ENCODE measurements at regions not wholly inside any gene's neighbourhood (a gene's known extent, or its start where the extent isn't known, plus 50 kb on each side); places are given as distances from the start of the nearest gene placed in this dataset.

- H3K4me3 ChIP-seq (ENCODE audit: low read length in 2 of 2) = no peak overlapping the region
- H3K36me3 ChIP-seq (ENCODE audit: control insufficient read depth in 2 of 2, insufficient read depth in 2 of 2, low read length in 1 of 2) = no peaks in the 10 kb centered on the region
- WGBS = 94% methylated on average over 3 of the region's 3 CpGs
- no peak overlapping the region for H3K27ac ChIP-seq (ENCODE audit: low read depth in 1 of 2, low read length in 1 of 2)
- no peak for DNase-seq (ENCODE audit: low read depth in 6 of 9, low spot score in 9 of 9)
- H3K27me3 ChIP-seq (ENCODE audit: control insufficient read depth in 2 of 2, insufficient read depth in 1 of 2, low read length in 1 of 2) = no peaks in the 10 kb centered on the region
- no peaks in the 10 kb centered on the region for H3K9me3 ChIP-seq (ENCODE audit: control insufficient read depth in 2 of 2, insufficient read depth in 1 of 2, low read length in 1 of 2)
- no peaks in the 10 kb centered on the region for H3K4me1 ChIP-seq (ENCODE audit: control insufficient read depth in 2 of 2, insufficient read depth in 2 of 2, low read length in 2 of 2)
Observed at GRCh38 chr4:155081222-155081621, 127.2 kb upstream of the NPY2R start.

- H3K9me3 ChIP-seq (ENCODE audit: control insufficient read depth in 2 of 2, insufficient read depth in 1 of 2, low read length in 1 of 2) = no peaks in the 10 kb centered on the region
- no peaks in the 10 kb centered on the region for H3K36me3 ChIP-seq (ENCODE audit: control insufficient read depth in 2 of 2, insufficient read depth in 2 of 2, low read length in 1 of 2)
- no peak overlapping the region for H3K27ac ChIP-seq (ENCODE audit: low read depth in 1 of 2, low read length in 1 of 2)
- 70% methylated on average over 3 of the region's 3 CpGs for WGBS
- no peak overlapping the region for H3K4me3 ChIP-seq (ENCODE audit: low read length in 2 of 2)
- DNase-seq (ENCODE audit: low read depth in 6 of 9, low spot score in 9 of 9) = no peak
- no peaks in the 10 kb centered on the region for H3K27me3 ChIP-seq (ENCODE audit: control insufficient read depth in 2 of 2, insufficient read depth in 1 of 2, low read length in 1 of 2)
- no peaks in the 10 kb centered on the region for H3K4me1 ChIP-seq (ENCODE audit: control insufficient read depth in 2 of 2, insufficient read depth in 2 of 2, low read length in 2 of 2)
Observed at GRCh38 chr4:155085843-155086530, 122.4 kb upstream of the NPY2R start.

GRCh38 chr4:155094201-155094820 lies 114.1 kb upstream of the NPY2R start:
- no peaks in the 10 kb centered on the region for H3K4me1 ChIP-seq (ENCODE audit: control insufficient read depth in 2 of 2, insufficient read depth in 2 of 2, low read length in 2 of 2)
- H3K27ac ChIP-seq (ENCODE audit: low read depth in 1 of 2, low read length in 1 of 2) = no peak overlapping the region
- H3K4me3 ChIP-seq (ENCODE audit: low read length in 2 of 2) = no peak overlapping the region
- no peaks in the 10 kb centered on the region for H3K36me3 ChIP-seq (ENCODE audit: control insufficient read depth in 2 of 2, insufficient read depth in 2 of 2, low read length in 1 of 2)
- 94% methylated on average over 3 of the region's 3 CpGs for WGBS
- H3K27me3 ChIP-seq (ENCODE audit: control insufficient read depth in 2 of 2, insufficient read depth in 1 of 2, low read length in 1 of 2) = no peaks in the 10 kb centered on the region
- no peak for DNase-seq (ENCODE audit: low read depth in 6 of 9, low spot score in 9 of 9)
- H3K9me3 ChIP-seq (ENCODE audit: control insufficient read depth in 2 of 2, insufficient read depth in 1 of 2, low read length in 1 of 2) = no peaks in the 10 kb centered on the region

GRCh38 chr4:155099231-155099630 lies 109.2 kb upstream of the NPY2R start:
- no peak for DNase-seq (ENCODE audit: low read depth in 6 of 9, low spot score in 9 of 9)
- H3K9me3 ChIP-seq (ENCODE audit: control insufficient read depth in 2 of 2, insufficient read depth in 1 of 2, low read length in 1 of 2) = no peaks in the 10 kb centered on the region
- no peaks in the 10 kb centered on the region for H3K4me1 ChIP-seq (ENCODE audit: control insufficient read depth in 2 of 2, insufficient read depth in 2 of 2, low read length in 2 of 2)
- no peaks in the 10 kb centered on the region for H3K27me3 ChIP-seq (ENCODE audit: control insufficient read depth in 2 of 2, insufficient read depth in 1 of 2, low read length in 1 of 2)
- H3K27ac ChIP-seq (ENCODE audit: low read depth in 1 of 2, low read length in 1 of 2) = no peak overlapping the region
- no peak overlapping the region for H3K4me3 ChIP-seq (ENCODE audit: low read length in 2 of 2)
- 85% methylated on average over 1 of the region's 1 CpG for WGBS
- H3K36me3 ChIP-seq (ENCODE audit: control insufficient read depth in 2 of 2, insufficient read depth in 2 of 2, low read length in 1 of 2) = no peaks in the 10 kb centered on the region

- WGBS = 92% methylated on average over 1 of the region's 1 CpG
- H3K4me1 ChIP-seq (ENCODE audit: control insufficient read depth in 2 of 2, insufficient read depth in 2 of 2, low read length in 2 of 2) = no peaks in the 10 kb centered on the region
- no peaks in the 10 kb centered on the region for H3K9me3 ChIP-seq (ENCODE audit: control insufficient read depth in 2 of 2, insufficient read depth in 1 of 2, low read length in 1 of 2)
- no peak overlapping the region for H3K27ac ChIP-seq (ENCODE audit: low read depth in 1 of 2, low read length in 1 of 2)
- DNase-seq (ENCODE audit: low read depth in 6 of 9, low spot score in 9 of 9) = no peak
- H3K4me3 ChIP-seq (ENCODE audit: low read length in 2 of 2) = no peak overlapping the region
- H3K36me3 ChIP-seq (ENCODE audit: control insufficient read depth in 2 of 2, insufficient read depth in 2 of 2, low read length in 1 of 2) = no peaks in the 10 kb centered on the region
- H3K27me3 ChIP-seq (ENCODE audit: control insufficient read depth in 2 of 2, insufficient read depth in 1 of 2, low read length in 1 of 2) = no peaks in the 10 kb centered on the region
Observed at GRCh38 chr4:155106629-155107028, 101.8 kb upstream of the NPY2R start.

- Histone ChIP-seq H3K27me3 (ENCODE audit: control insufficient read depth in 2 of 2, insufficient read depth in 1 of 2, low read length in 1 of 2) (no peaks in the 10 kb centered on the region), H3K4me3 (ENCODE audit: low read length in 2 of 2) (no peak overlapping the region), H3K9me3 (ENCODE audit: control insufficient read depth in 2 of 2, insufficient read depth in 1 of 2, low read length in 1 of 2) (no peaks in the 10 kb centered on the region), H3K4me1 (ENCODE audit: control insufficient read depth in 2 of 2, insufficient read depth in 2 of 2, low read length in 2 of 2) (no peaks in the 10 kb centered on the region), H3K36me3 (ENCODE audit: control insufficient read depth in 2 of 2, insufficient read depth in 2 of 2, low read length in 1 of 2) (no peaks in the 10 kb centered on the region), H3K27ac (ENCODE audit: low read depth in 1 of 2, low read length in 1 of 2) (no peak overlapping the region)
- WGBS = 95% methylated on average over 3 of the region's 3 CpGs
- no peak for DNase-seq (ENCODE audit: low read depth in 6 of 9, low spot score in 9 of 9)
Observed at GRCh38 chr4:155107059-155107458, 101.4 kb upstream of the NPY2R start.

- H3K27ac ChIP-seq (ENCODE audit: low read depth in 1 of 2, low read length in 1 of 2) = no peak overlapping the region
- no peak for DNase-seq (ENCODE audit: low read depth in 6 of 9, low spot score in 9 of 9)
- H3K9me3 ChIP-seq (ENCODE audit: control insufficient read depth in 2 of 2, insufficient read depth in 1 of 2, low read length in 1 of 2) = no peaks in the 10 kb centered on the region
- H3K4me1 ChIP-seq (ENCODE audit: control insufficient read depth in 2 of 2, insufficient read depth in 2 of 2, low read length in 2 of 2) = no peaks in the 10 kb centered on the region
- H3K27me3 ChIP-seq (ENCODE audit: control insufficient read depth in 2 of 2, insufficient read depth in 1 of 2, low read length in 1 of 2) = no peaks in the 10 kb centered on the region
- H3K4me3 ChIP-seq (ENCODE audit: low read length in 2 of 2) = no peak overlapping the region
- no peaks in the 10 kb centered on the region for H3K36me3 ChIP-seq (ENCODE audit: control insufficient read depth in 2 of 2, insufficient read depth in 2 of 2, low read length in 1 of 2)
Observed at GRCh38 chr4:155114790-155115189, 93.6 kb upstream of the NPY2R start.

GRCh38 chr4:155119006-155119405 lies 89.4 kb upstream of the NPY2R start:
- no peaks in the 10 kb centered on the region for H3K9me3 ChIP-seq (ENCODE audit: control insufficient read depth in 2 of 2, insufficient read depth in 1 of 2, low read length in 1 of 2)
- no peaks in the 10 kb centered on the region for H3K27me3 ChIP-seq (ENCODE audit: control insufficient read depth in 2 of 2, insufficient read depth in 1 of 2, low read length in 1 of 2)
- H3K4me3 ChIP-seq (ENCODE audit: low read length in 2 of 2) = no peak overlapping the region
- no peaks in the 10 kb centered on the region for H3K4me1 ChIP-seq (ENCODE audit: control insufficient read depth in 2 of 2, insufficient read depth in 2 of 2, low read length in 2 of 2)
- DNase-seq (ENCODE audit: low read depth in 6 of 9, low spot score in 9 of 9) = no peak
- no peaks in the 10 kb centered on the region for H3K36me3 ChIP-seq (ENCODE audit: control insufficient read depth in 2 of 2, insufficient read depth in 2 of 2, low read length in 1 of 2)
- H3K27ac ChIP-seq (ENCODE audit: low read depth in 1 of 2, low read length in 1 of 2) = no peak overlapping the region

GRCh38 chr4:155120536-155120935 lies 87.9 kb upstream of the NPY2R start:
- Histone ChIP-seq H3K27me3 (ENCODE audit: control insufficient read depth in 2 of 2, insufficient read depth in 1 of 2, low read length in 1 of 2) (no peaks in the 10 kb centered on the region), H3K9me3 (ENCODE audit: control insufficient read depth in 2 of 2, insufficient read depth in 1 of 2, low read length in 1 of 2) (no peaks in the 10 kb centered on the region), H3K4me3 (ENCODE audit: low read length in 2 of 2) (no peak overlapping the region), H3K36me3 (ENCODE audit: control insufficient read depth in 2 of 2, insufficient read depth in 2 of 2, low read length in 1 of 2) (no peaks in the 10 kb centered on the region), H3K4me1 (ENCODE audit: control insufficient read depth in 2 of 2, insufficient read depth in 2 of 2, low read length in 2 of 2) (no peaks in the 10 kb centered on the region), H3K27ac (ENCODE audit: low read depth in 1 of 2, low read length in 1 of 2) (no peak overlapping the region)
- 76% methylated on average over 1 of the region's 1 CpG for WGBS
- DNase-seq (ENCODE audit: low read depth in 6 of 9, low spot score in 9 of 9) = no peak
